ENCODE measurements at regions not wholly inside any gene's neighbourhood (a gene's known extent, or its start where the extent isn't known, plus 50 kb on each side); places are given as distances from the start of the nearest gene placed in this dataset.

- no peak for TF ChIP-seq CTCF (IDR thresholded peaks at IDR 0.05; ENCODE audit: insufficient read depth, low read depth, low read length, missing control alignments)
- H3K4me3 ChIP-seq (ENCODE audit: low read depth, low read length), result no peak overlapping the region
- no peak for DNase-seq (ENCODE audit: low read depth)
Observed at GRCh38 chrX:45697591-45697990, 496.9 kb upstream of the DIPK2B start.

GRCh38 chrX:45696736-45697135, 496.1 kb upstream of the DIPK2B start:
- DNase-seq (ENCODE audit: low read depth), result no peak
- no peak overlapping the region for H3K4me3 ChIP-seq (ENCODE audit: low read depth, low read length)
- no peak for TF ChIP-seq CTCF (IDR thresholded peaks at IDR 0.05; ENCODE audit: insufficient read depth, low read depth, low read length, missing control alignments)

- TF ChIP-seq CTCF (IDR thresholded peaks at IDR 0.05; ENCODE audit: insufficient read depth, low read depth, low read length, missing control alignments), result no peak
- no peak for DNase-seq (ENCODE audit: low read depth)
Observed at GRCh38 chrX:45689971-45690370, 489.3 kb upstream of the DIPK2B start.

GRCh38 chrX:45683914-45684313, 483.2 kb upstream of the DIPK2B start:
- no peak for TF ChIP-seq CTCF (IDR thresholded peaks at IDR 0.05; ENCODE audit: insufficient read depth, low read depth, low read length, missing control alignments)
- no peak for DNase-seq (ENCODE audit: low read depth)
- H3K4me3 ChIP-seq (ENCODE audit: low read depth, low read length), result no peak overlapping the region

More at GRCh38 chrX:45689971-45690370, 489.3 kb upstream of the DIPK2B start:
- no peak overlapping the region for H3K4me3 ChIP-seq (ENCODE audit: low read depth, low read length)

GRCh38 chrX:45681891-45682290, 481.2 kb upstream of the DIPK2B start:
- TF ChIP-seq CTCF (IDR thresholded peaks at IDR 0.05; ENCODE audit: insufficient read depth, low read depth, low read length, missing control alignments), result no peak
- no peak overlapping the region for H3K4me3 ChIP-seq (ENCODE audit: low read depth, low read length)
- no peak for DNase-seq (ENCODE audit: low read depth)

- no peak overlapping the region for H3K4me3 ChIP-seq (ENCODE audit: low read depth, low read length)
- no peak for DNase-seq (ENCODE audit: low read depth)
- no peak for TF ChIP-seq CTCF (IDR thresholded peaks at IDR 0.05; ENCODE audit: insufficient read depth, low read depth, low read length, missing control alignments)
Observed at GRCh38 chrX:45669715-45670340, 469.2 kb upstream of the DIPK2B start.
